ENCODE measurements at regions not wholly inside any gene's neighbourhood (a gene's known extent, or its start where the extent isn't known, plus 50 kb on each side); places are given as distances from the start of the nearest gene placed in this dataset.

- TF ChIP-seq RARB (CRISPR knock-in tag; IDR thresholded peaks at IDR 0.05) (no peak), PATZ1 (CRISPR knock-in tag; IDR thresholded peaks at IDR 0.05; ENCODE audit: borderline replicate concordance) (no peak)
These were observed 113.1 kb downstream of the C9orf50 start for GRCh38 chr9:129507805-129508204.

Measured in SK-N-SH treated with all-trans-retinoic acid at 6 μM for 48 hours (cell line).